OCI-LY3 (cell line): ENCODE measurements at regions not wholly inside any gene's neighbourhood (a gene's known extent, or its start where the extent isn't known, plus 50 kb on each side); places are given as distances from the start of the nearest gene placed in this dataset.

Source experiments
- CTCF ChIP-seq: fragments of 200-600, 300-600 bp; sonication (generic); IDR thresholded peaks from 2 replicates; pipeline ENCODE4 v1.5.1; 2014; ENCODE audit warnings: antibody characterized with exemption, low read length, low read depth
- EZH2phosphoT487 ChIP-seq: fragments of 200-600 bp; shearing (Covaris generic); IDR thresholded peaks from 2 replicates; pipeline ENCODE4 v1.6.1; 2018; ENCODE audit warnings: antibody characterized with exemption, mixed run types, low read depth

GRCh38 chr2:176405477-176405876 is 136.2 kb downstream of the MTX2 start:
- no peak for TF ChIP-seq CTCF
- no peak for TF ChIP-seq EZH2phosphoT487
